H9 (cell line): ENCODE measurements at regions not wholly inside any gene's neighbourhood (a gene's known extent, or its start where the extent isn't known, plus 50 kb on each side); places are given as distances from the start of the nearest gene placed in this dataset.

Experiments
- DNase-seq: peaks from one replicate; pipeline ENCODE4 v3.0.0-alpha.2; 2017
- H2AFZ ChIP-seq: one replicate; pipeline ENCODE4 v1.6.1; 2013; ENCODE audit warnings: mild to moderate bottlenecking, low read length, control low read depth, moderate library complexity
- H2AK5ac ChIP-seq: 2 replicates; pipeline ENCODE4 v1.6.1; 2013; ENCODE audit warnings: low read length, control low read depth, mixed read lengths; ENCODE audit not compliant: insufficient read length
- H2BK120ac ChIP-seq: one replicate; pipeline ENCODE4 v1.6.1; 2013; ENCODE audit warnings: low read depth, mild to moderate bottlenecking, low read length, control low read depth, inconsistent platforms; ENCODE audit not compliant: poor library complexity, severe bottlenecking
- H2BK12ac ChIP-seq: 2 replicates; pipeline ENCODE4 v1.6.1; 2013; ENCODE audit warnings: low read length, control low read depth, mixed read lengths, low read depth; ENCODE audit not compliant: insufficient read length
- H2BK15ac ChIP-seq: 2 replicates; pipeline ENCODE4 v1.6.1; 2013; ENCODE audit warnings: low read depth, low read length, control low read depth
- H2BK20ac ChIP-seq: one replicate; pipeline ENCODE4 v1.6.1; 2013; ENCODE audit warnings: low read depth, mild to moderate bottlenecking, low read length, control low read depth, inconsistent platforms; ENCODE audit not compliant: poor library complexity, severe bottlenecking
- H2BK5ac ChIP-seq: 2 replicates; pipeline ENCODE4 v1.6.1; 2013; ENCODE audit warnings: low read length, control low read depth, mixed read lengths; ENCODE audit not compliant: insufficient read length
- H3K14ac ChIP-seq: 2 replicates; pipeline ENCODE4 v1.6.1; 2013; ENCODE audit warnings: low read length, control low read depth; ENCODE audit not compliant: insufficient read depth
- H3K18ac ChIP-seq: 2 replicates; pipeline ENCODE4 v1.6.1; 2013; ENCODE audit warnings: low read depth, mild to moderate bottlenecking, mixed read lengths, low read length, control low read depth; ENCODE audit not compliant: insufficient read length
- H3K23ac ChIP-seq: 2 replicates; pipeline ENCODE4 v1.6.1; 2013; ENCODE audit warnings: low read length, control low read depth, mixed read lengths, low read depth; ENCODE audit not compliant: insufficient read length
- H3K23me2 ChIP-seq: 2 replicates; pipeline ENCODE4 v1.6.1; 2013; ENCODE audit warnings: low read depth, mild to moderate bottlenecking, mixed read lengths, low read length, control low read depth; ENCODE audit not compliant: insufficient read length, poor library complexity, severe bottlenecking
- H3K27ac ChIP-seq: 2 replicates; pipeline ENCODE4 v1.5.1; 2013; ENCODE audit warnings: low read length, control low read depth, mixed read lengths, low read depth; ENCODE audit not compliant: insufficient read length
- H3K27me3 ChIP-seq: 2 replicates; pipeline ENCODE4 v1.6.1; 2013; ENCODE audit warnings: low read length, control low read depth, inconsistent platforms; ENCODE audit not compliant: insufficient read depth
- H3K4ac ChIP-seq: 2 replicates; pipeline ENCODE4 v1.6.1; 2013; ENCODE audit warnings: low read depth, mild to moderate bottlenecking, control low read depth, inconsistent platforms, low read length, moderate library complexity
- H3K4me1 ChIP-seq: 2 replicates; pipeline ENCODE4 v1.6.1; 2013; ENCODE audit warnings: low read length, control low read depth, inconsistent platforms; ENCODE audit not compliant: insufficient read depth
- H3K4me2 ChIP-seq: 2 replicates; pipeline ENCODE4 v1.6.1; 2013; ENCODE audit warnings: low read length, control low read depth, mixed read lengths; ENCODE audit not compliant: insufficient read length, insufficient read depth
- H3K56ac ChIP-seq: 2 replicates; pipeline ENCODE4 v1.6.1; 2013; ENCODE audit warnings: low read depth, mild to moderate bottlenecking, mixed read lengths, low read length, control low read depth; ENCODE audit not compliant: insufficient read length
- H3K79me1 ChIP-seq: 2 replicates; pipeline ENCODE4 v1.6.1; 2013; ENCODE audit warnings: low read depth, mild to moderate bottlenecking, moderate library complexity, low read length, control low read depth, inconsistent platforms; ENCODE audit not compliant: insufficient read depth, poor library complexity, severe bottlenecking
- H3K79me2 ChIP-seq: 2 replicates; pipeline ENCODE4 v1.6.1; 2013; ENCODE audit warnings: low read length, control low read depth, inconsistent platforms; ENCODE audit not compliant: insufficient read depth
- H3K9ac ChIP-seq: 2 replicates; pipeline ENCODE4 v1.6.1; 2013; ENCODE audit warnings: low read length, control low read depth, mixed read lengths; ENCODE audit not compliant: insufficient read length; ENCODE audit errors: extremely low read depth
- H3K9me3 ChIP-seq: one replicate; pipeline ENCODE4 v1.6.1; 2013; ENCODE audit warnings: low read depth, low read length, inconsistent platforms; ENCODE audit not compliant: control insufficient read depth
- H3T11ph ChIP-seq: one replicate; pipeline ENCODE4 v1.6.1; 2013; ENCODE audit warnings: mild to moderate bottlenecking, low read length, control low read depth, inconsistent platforms
- H4K20me1 ChIP-seq: one replicate; pipeline ENCODE4 v1.6.1; 2013; ENCODE audit not compliant: control insufficient read depth, insufficient read length, insufficient read depth
- H4K5ac ChIP-seq: 2 replicates; pipeline ENCODE4 v1.6.1; 2013; ENCODE audit warnings: low read depth, mild to moderate bottlenecking, mixed read lengths, low read length, control low read depth; ENCODE audit not compliant: insufficient read length
- H4K8ac ChIP-seq: replicated peaks from 2 replicates; pipeline ENCODE4 v1.6.1; 2013; ENCODE audit warnings: low read length, control low read depth, mixed read lengths, low read depth; ENCODE audit not compliant: insufficient read length
- H4K91ac ChIP-seq: 2 replicates; pipeline ENCODE4 v1.6.1; 2013; ENCODE audit warnings: low read depth, mild to moderate bottlenecking, moderate library complexity, mixed read lengths, low read length, control low read depth; ENCODE audit not compliant: insufficient read length
- H3K27ac Mint-ChIP-seq, 3 experiments: 2 replicates in 2 of 3; 3 replicates in 1 of 3; pipeline ENCODE4 v1.8.0; 2020 to 2021; ENCODE audit warnings: mixed read lengths in 3 of 3, mild to moderate bottlenecking in 1 of 3, moderate library complexity in 1 of 3
- H3K27me3 Mint-ChIP-seq: 2 replicates; pipeline ENCODE4 v1.8.0; 2021; ENCODE audit warnings: low read depth, mild to moderate bottlenecking, moderate library complexity, mixed read lengths
- H3K36me3 Mint-ChIP-seq, 3 experiments: 2 replicates in 2 of 3; 3 replicates in 1 of 3; pipeline ENCODE4 v1.8.0; 2020 to 2021; ENCODE audit warnings: low read depth in 3 of 3, mixed read lengths in 3 of 3; ENCODE audit not compliant: insufficient read depth in 1 of 3
- H3K4me1 Mint-ChIP-seq, 2 experiments: 2 replicates each; pipeline ENCODE4 v1.8.0; 2020; ENCODE audit warnings: mixed read lengths in 2 of 2
- H3K4me3 Mint-ChIP-seq, 2 experiments: 2 replicates in 1 of 2; 3 replicates in 1 of 2; pipeline ENCODE4 v1.8.0; 2020 to 2021; ENCODE audit warnings: mild to moderate bottlenecking in 2 of 2, mixed read lengths in 2 of 2, moderate library complexity in 1 of 2
- H3K9me3 Mint-ChIP-seq, 2 experiments: 2 replicates in 1 of 2; 3 replicates in 1 of 2; pipeline ENCODE4 v1.8.0; 2020; ENCODE audit warnings: mild to moderate bottlenecking in 2 of 2, mixed read lengths in 2 of 2, moderate library complexity in 1 of 2
- CTCF ChIP-seq: fragments of 200-600 bp; sonication (generic); conservative IDR thresholded peaks from 3 replicates; pipeline ENCODE4 v1.8.0; 2021; ENCODE audit warnings: antibody characterized with exemption, mild to moderate bottlenecking
- WGBS: extraction: QIAGEN DNeasy Blood & Tissue Kit; methylation state at CpG from one replicate; pipeline ENCODE4 v1.1.7; 2013; ENCODE audit warnings: missing lambda C conversion rate, low lambda C conversion rate, mixed read lengths; ENCODE audit not compliant: insufficient read length; ENCODE audit errors: extremely low coverage; 5-methylcytosine and 5-hydroxymethylcytosine counted together

DNA sequence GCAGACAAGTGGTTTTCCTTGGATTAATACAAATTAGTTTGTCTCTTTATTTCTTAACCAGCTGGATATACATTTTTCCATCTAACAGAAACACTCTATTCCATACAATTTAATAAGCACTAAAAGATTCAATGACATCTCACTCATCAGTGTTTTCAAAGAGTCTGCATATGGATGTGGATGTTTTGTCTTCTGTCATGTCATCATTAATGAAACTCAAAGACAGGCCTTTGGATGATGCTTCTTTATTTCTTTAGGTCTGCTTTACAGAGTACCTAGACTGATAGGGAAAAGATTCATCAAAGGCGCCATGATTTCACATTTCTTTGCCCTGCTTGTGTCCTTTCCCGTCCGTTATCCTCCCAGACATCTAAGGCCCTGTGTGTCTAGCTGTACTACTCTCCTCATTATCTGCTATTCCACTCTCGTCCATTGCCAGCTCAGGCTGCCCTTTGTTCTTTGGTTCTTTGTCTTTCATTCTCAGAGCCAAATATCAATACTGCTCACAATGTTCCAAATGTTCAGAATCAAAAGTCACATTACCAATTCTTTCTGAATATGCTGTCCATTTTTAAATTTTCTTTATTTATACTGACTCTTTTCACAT is 232.3 kb upstream of the CHAC2 start:
- no peak overlapping the region for H2BK5ac ChIP-seq
- H3K9ac ChIP-seq = no peak overlapping the region
- H3K18ac ChIP-seq = no peak overlapping the region
- no peaks in the 10 kb centered on the region for H3K27me3 ChIP-seq
- H3K79me2 ChIP-seq = no peaks in the 10 kb centered on the region
- no CpG with 5 or more reads among the region's 4 CpGs for WGBS
- TF ChIP-seq CTCF = no peak
- H2AFZ ChIP-seq = no peak overlapping the region
- peaks cover 1 to 12% (median 2%) of the 10 kb centered on the region in 3 experiments for H3K36me3 Mint-ChIP-seq
- H3K23ac ChIP-seq = no peak overlapping the region
- no peak overlapping the region for H3K4me2 ChIP-seq
- no peak overlapping the region for H2AK5ac ChIP-seq
- H3K4ac ChIP-seq = no peak overlapping the region
- no peak overlapping the region for H3K4me3 Mint-ChIP-seq
- H2BK20ac ChIP-seq = no peak overlapping the region
- H3K9me3 Mint-ChIP-seq = peaks cover 3 to 12% of the 10 kb centered on the region in 2 experiments
- no peak overlapping the region for H4K8ac ChIP-seq
- H3K27ac ChIP-seq = no peak overlapping the region
- no peak overlapping the region for H2BK12ac ChIP-seq
- H4K91ac ChIP-seq = no peak overlapping the region
- no peaks in the 10 kb centered on the region for H3K23me2 ChIP-seq
- no peak overlapping the region for H4K5ac ChIP-seq
- DNase-seq = no peak
- H3K14ac ChIP-seq = no peak overlapping the region
- no peak overlapping the region for H3T11ph ChIP-seq
- peaks cover 22 to 28% of the 10 kb centered on the region in 2 experiments for H3K4me1 Mint-ChIP-seq
- H3K27me3 Mint-ChIP-seq = no peaks in the 10 kb centered on the region
- H3K4me1 ChIP-seq = peaks cover 4% of the 10 kb centered on the region
- no peak overlapping the region for H3K27ac Mint-ChIP-seq
- no peak overlapping the region for H3K56ac ChIP-seq
- no peaks in the 10 kb centered on the region for H3K9me3 ChIP-seq
- H2BK15ac ChIP-seq = no peak overlapping the region
- no peaks in the 10 kb centered on the region for H4K20me1 ChIP-seq
- H2BK120ac ChIP-seq = no peak overlapping the region
- H3K79me1 ChIP-seq = no peaks in the 10 kb centered on the region
